PC-3 (cell line): ENCODE measurements at regions not wholly inside any gene's neighbourhood (a gene's known extent, or its start where the extent isn't known, plus 50 kb on each side); places are given as distances from the start of the nearest gene placed in this dataset.

Experiments
- ATAC-seq: fragments of 200-7000 bp; cut with Tn5 transposase; 2 replicates; pipeline ENCODE4 v1.9.1; 2020; ENCODE audit warnings: mild to moderate bottlenecking, moderate library complexity
- BruUV-seq: library from RNA; stranded (reverse); fragments of 400-500 nt; replicated peaks from 2 replicates; lab custom pipeline; 2021; lab: Mats Ljungman, UMichigan
- CTCF ChIA-PET: fragments of 300-600 bp; sonication (Branson Sonifier 250); formaldehyde crosslinking; loops from one replicate; lab custom pipeline; 2022; ENCODE audit warnings: antibody characterized with exemption; lab: Charles Lee
- POLR2A ChIA-PET: fragments of 300-600 bp; sonication (Branson Sonifier 250); formaldehyde crosslinking; loops from one replicate; lab custom pipeline; 2022; ENCODE audit warnings: antibody characterized with exemption; ENCODE audit not compliant: unreplicated experiment; lab: Charles Lee
- DNase-seq: peaks from one replicate; pipeline ENCODE4 v3.0.0-alpha.2; 2015
- H2AFZ ChIP-seq: fragments of 300-600 bp; sonication (generic); 2 replicates; pipeline ENCODE4 v1.6.0; 2016; ENCODE audit warnings: antibody characterized with exemption, low read length
- H3F3A ChIP-seq: fragments of 300-600 bp; sonication (generic); one replicate; pipeline ENCODE4 v1.6.0; 2017; ENCODE audit warnings: antibody characterized with exemption, low read length, control low read depth, mild to moderate bottlenecking; ENCODE audit not compliant: unreplicated experiment
- H3K27ac ChIP-seq: fragments of 300-600 bp; sonication (generic); 2 replicates; pipeline ENCODE4 v1.5.1; 2016; ENCODE audit warnings: mild to moderate bottlenecking, low read length
- H3K27me3 ChIP-seq: fragments of 300-600 bp; sonication (generic); 2 replicates; pipeline ENCODE4 v1.6.1; 2016; ENCODE audit warnings: low read length, mixed read lengths
- H3K36me3 ChIP-seq: fragments of 300-600 bp; sonication (generic); 2 replicates; pipeline ENCODE4 v1.6.1; 2016; ENCODE audit warnings: low read depth, mixed run types, low read length, mixed read lengths
- H3K4me1 ChIP-seq: fragments of 300-600 bp; sonication (generic); 2 replicates; pipeline ENCODE4 v1.5.1; 2016; ENCODE audit warnings: low read length; ENCODE audit not compliant: insufficient read depth
- H3K4me2 ChIP-seq: fragments of 300-600 bp; sonication (generic); 2 replicates; pipeline ENCODE4 v1.6.0; 2016; ENCODE audit warnings: low read length
- H3K4me3 ChIP-seq: fragments of 300-600 bp; sonication (generic); 2 replicates; pipeline ENCODE4 v1.5.1; 2016; ENCODE audit warnings: mild to moderate bottlenecking, low read length, mixed read lengths
- H3K79me2 ChIP-seq: fragments of 300-600 bp; sonication (generic); 2 replicates; pipeline ENCODE4 v1.6.1; 2017; ENCODE audit warnings: low read length, mixed read lengths
- H3K9ac ChIP-seq: fragments of 300-600 bp; sonication (generic); 2 replicates; pipeline ENCODE4 v1.6.0; 2016; ENCODE audit warnings: mild to moderate bottlenecking, low read length
- H3K9me2 ChIP-seq: fragments of 300-600 bp; sonication (generic); replicated peaks from 2 replicates; pipeline ENCODE4 v1.6.1; 2016; ENCODE audit warnings: mixed run types, low read length, mixed read lengths
- H3K9me3 ChIP-seq: fragments of 300-600 bp; sonication (generic); 2 replicates; pipeline ENCODE4 v1.6.1; 2016; ENCODE audit warnings: low read length, mixed read lengths
- H4K20me1 ChIP-seq: fragments of 300-600 bp; sonication (generic); 2 replicates; pipeline ENCODE4 v1.6.1; 2016; ENCODE audit warnings: low read length, mixed read lengths
- CTCF ChIP-seq: fragments of 300-600 bp; sonication (generic); conservative IDR thresholded peaks from 2 replicates; pipeline ENCODE4 v1.5.1; 2017; ENCODE audit warnings: antibody characterized with exemption, low read depth, mild to moderate bottlenecking, low read length
- EZH2 ChIP-seq: fragments of 300-600 bp; sonication (generic); IDR thresholded peaks from one replicate; pipeline ENCODE4 v1.6.1; 2017; ENCODE audit warnings: antibody characterized with exemption, mild to moderate bottlenecking, low read length; ENCODE audit not compliant: unreplicated experiment
- EZH2phosphoT487 ChIP-seq: fragments of 300-600 bp; sonication (generic); IDR thresholded peaks from 2 replicates; pipeline ENCODE4 v1.6.1; 2018; ENCODE audit warnings: mild to moderate bottlenecking, antibody characterized with exemption, low read length, borderline replicate concordance
- intact Hi-C: fragments of 100-400 bp; cut with micrococcal nuclease; formaldehyde crosslinking; loops from 2 replicates; pipeline ENCODE4 v1.9.0; 2023

GRCh38 chr6:113654396-113654795 lies 202.7 kb upstream of the MARCKS start:
- DNase-seq (peak; percentile 91), ATAC-seq (peak; percentile 98)
- Histone ChIP-seq H3K9ac (no peak overlapping the region), H3K4me1 (peaks cover 20% of the 10 kb centered on the region), H3K9me3 (no peaks in the 10 kb centered on the region), H3K79me2 (no peaks in the 10 kb centered on the region), H3F3A (no peaks in the 10 kb centered on the region), H3K27ac (peak overlapping the region; percentile 55), H4K20me1 (no peaks in the 10 kb centered on the region), H2AFZ (no peak overlapping the region), H3K27me3 (no peaks in the 10 kb centered on the region), H3K36me3 (no peaks in the 10 kb centered on the region), H3K4me2 (peak overlapping the region; percentile 33), H3K9me2 (no peaks in the 10 kb centered on the region), H3K4me3 (no peak overlapping the region; the same call in 1 of the 2 replicates)
- CTCF ChIA-PET, result no interaction called here
- TF ChIP-seq EZH2phosphoT487 (no peak), CTCF (no peak), EZH2 (no peak)
- no TSS peak for BruUV-seq
- intact Hi-C loops, result no loop called here
- POLR2A ChIA-PET, result no interaction called here

- ChIA-PET POLR2A (no interaction called here), CTCF (no interaction called here)
- H3K9me2 ChIP-seq, result no peaks in the 10 kb centered on the region
- no TSS peak for BruUV-seq
- intact Hi-C loops, result no loop called here
- no peaks in the 10 kb centered on the region for H3F3A ChIP-seq
- H3K4me2 ChIP-seq, result no peak overlapping the region
- ATAC-seq (no peak), DNase-seq (no peak)
- no peaks in the 10 kb centered on the region for H3K9me3 ChIP-seq
- TF ChIP-seq CTCF, result no peak
- no peak for TF ChIP-seq EZH2
- no peak for TF ChIP-seq EZH2phosphoT487
- no peaks in the 10 kb centered on the region for H4K20me1 ChIP-seq
- no peak overlapping the region for H3K27ac ChIP-seq
- no peaks in the 10 kb centered on the region for H3K79me2 ChIP-seq
- no peak overlapping the region for H2AFZ ChIP-seq
- H3K4me1 ChIP-seq, result peaks cover 20% of the 10 kb centered on the region
- H3K9ac ChIP-seq, result no peak overlapping the region
- H3K4me3 ChIP-seq, result no peak overlapping the region
- no peaks in the 10 kb centered on the region for H3K36me3 ChIP-seq
- no peaks in the 10 kb centered on the region for H3K27me3 ChIP-seq
Observed at GRCh38 chr6:113655761-113656160, 201.4 kb upstream of the MARCKS start.

- no peaks in the 10 kb centered on the region for H3F3A ChIP-seq
- ChIA-PET CTCF (no interaction called here), POLR2A (no interaction called here)
- no peak overlapping the region for H2AFZ ChIP-seq
- no peaks in the 10 kb centered on the region for H3K9me2 ChIP-seq
- BruUV-seq, result no TSS peak
- ATAC-seq (no peak), DNase-seq (no peak)
- no peak overlapping the region for H3K4me3 ChIP-seq
- no peaks in the 10 kb centered on the region for H3K79me2 ChIP-seq
- no peak overlapping the region for H3K9ac ChIP-seq
- no peaks in the 10 kb centered on the region for H4K20me1 ChIP-seq
- no peaks in the 10 kb centered on the region for H3K9me3 ChIP-seq
- no peaks in the 10 kb centered on the region for H3K27me3 ChIP-seq
- peaks cover 7% of the 10 kb centered on the region for H3K4me1 ChIP-seq
- H3K4me2 ChIP-seq, result no peak overlapping the region
- intact Hi-C loops, result no loop called here
- TF ChIP-seq CTCF (no peak), EZH2phosphoT487 (no peak), EZH2 (no peak)
- no peaks in the 10 kb centered on the region for H3K36me3 ChIP-seq
- no peak overlapping the region for H3K27ac ChIP-seq
Observed at GRCh38 chr6:113659762-113660404, 197.3 kb upstream of the MARCKS start.
